Stimulated activated CD4-positive, alpha-beta T cell treated with anti-CD3 and anti-CD28 coated beads, TNF-alpha, amount 100 ng/mL, for 4 hours (primary cell): ENCODE measurements at regions not wholly inside any gene's neighbourhood (a gene's known extent, or its start where the extent isn't known, plus 50 kb on each side); places are given as distances from the start of the nearest gene placed in this dataset.
"Not testable (repeated sequence)": the region's sequence is repeated elsewhere in the genome, so short reads cannot be mapped to it uniquely, and the experiment has no call there.

Experiments used
- DNase-seq, 3 experiments: peaks; one replicate each; pipeline ENCODE4 v3.0.0-alpha.2; 2020; ENCODE audit warnings: low read depth in 3 of 3

DNA sequence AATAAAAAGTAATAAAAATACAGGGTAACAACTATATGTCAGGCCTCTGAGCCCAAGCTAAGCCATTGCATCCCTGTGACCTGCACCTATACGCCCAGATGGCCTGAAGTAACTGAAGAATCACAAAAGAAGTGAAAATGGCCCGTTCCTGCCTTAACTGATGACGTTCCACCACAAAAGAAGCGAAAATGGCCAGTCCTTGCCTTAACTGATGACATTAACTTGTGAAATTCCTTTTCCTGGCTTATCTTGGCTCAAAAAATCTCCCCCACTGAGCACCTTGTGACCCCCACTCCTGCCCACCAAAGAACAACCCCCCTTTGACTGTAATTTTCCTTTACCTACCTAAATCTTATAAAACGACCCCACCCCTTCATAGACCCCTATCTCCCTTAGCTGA is 963.8 kb downstream of the FAM181B start:
- DNase-seq = not testable (repeated sequence)

DNA sequence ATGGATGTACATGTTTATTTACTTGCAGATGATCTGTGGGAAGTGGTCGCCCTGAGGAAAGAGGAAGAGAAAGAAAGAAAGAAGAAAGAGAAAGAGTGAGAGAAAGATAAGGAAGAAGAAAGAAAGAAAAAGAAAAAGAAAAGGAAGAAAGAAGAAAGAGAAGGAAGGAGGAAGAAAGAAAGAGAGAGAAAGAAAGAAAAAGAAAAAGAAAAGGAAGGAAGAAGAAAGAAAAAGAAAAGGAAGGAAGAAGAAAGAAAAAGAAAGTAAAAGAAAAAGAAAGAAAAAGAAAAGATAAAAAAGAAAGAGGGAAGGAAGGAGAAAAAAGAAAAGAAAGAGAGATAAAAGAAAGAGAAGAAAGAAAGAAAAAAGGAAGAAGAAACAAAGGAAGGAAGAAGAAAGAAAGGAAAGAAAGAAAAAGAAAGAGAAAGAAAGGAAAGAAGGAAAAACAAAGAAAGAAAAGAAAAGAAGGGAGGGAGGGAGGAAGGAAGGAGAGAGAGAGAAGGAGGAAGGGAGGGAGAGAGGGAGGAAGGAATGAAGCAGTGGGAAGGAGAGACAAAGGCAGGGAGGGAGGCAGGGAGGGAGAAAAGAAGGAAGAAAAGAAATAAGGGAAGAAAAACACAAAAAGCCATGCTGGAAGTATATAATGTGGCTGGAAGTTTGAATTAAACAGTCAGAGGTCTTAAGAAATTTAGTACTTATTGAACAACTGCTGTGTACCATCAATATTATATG is 976.6 kb downstream of the FAM181B start:
- no peak for DNase-seq

DNA sequence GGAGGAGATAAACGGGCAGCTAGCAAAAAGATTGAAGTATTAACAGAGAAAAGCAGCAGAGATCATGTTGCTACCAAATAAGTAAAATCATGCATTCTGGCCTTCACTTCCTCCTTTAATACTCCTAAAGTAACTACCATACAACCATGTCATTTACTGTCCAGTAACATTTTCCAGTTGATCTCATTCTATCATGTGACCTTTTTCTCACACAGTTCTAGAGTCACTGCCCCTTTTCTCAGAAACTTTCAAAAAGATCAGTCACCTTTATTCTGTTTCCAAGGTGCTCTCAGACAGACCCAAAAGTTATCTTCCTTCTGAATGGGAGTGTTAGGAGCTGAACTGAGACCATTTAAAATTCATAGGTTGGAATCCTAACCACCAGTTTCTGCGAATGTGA is 984.4 kb downstream of the FAM181B start:
- DNase-seq = no peak

DNA sequence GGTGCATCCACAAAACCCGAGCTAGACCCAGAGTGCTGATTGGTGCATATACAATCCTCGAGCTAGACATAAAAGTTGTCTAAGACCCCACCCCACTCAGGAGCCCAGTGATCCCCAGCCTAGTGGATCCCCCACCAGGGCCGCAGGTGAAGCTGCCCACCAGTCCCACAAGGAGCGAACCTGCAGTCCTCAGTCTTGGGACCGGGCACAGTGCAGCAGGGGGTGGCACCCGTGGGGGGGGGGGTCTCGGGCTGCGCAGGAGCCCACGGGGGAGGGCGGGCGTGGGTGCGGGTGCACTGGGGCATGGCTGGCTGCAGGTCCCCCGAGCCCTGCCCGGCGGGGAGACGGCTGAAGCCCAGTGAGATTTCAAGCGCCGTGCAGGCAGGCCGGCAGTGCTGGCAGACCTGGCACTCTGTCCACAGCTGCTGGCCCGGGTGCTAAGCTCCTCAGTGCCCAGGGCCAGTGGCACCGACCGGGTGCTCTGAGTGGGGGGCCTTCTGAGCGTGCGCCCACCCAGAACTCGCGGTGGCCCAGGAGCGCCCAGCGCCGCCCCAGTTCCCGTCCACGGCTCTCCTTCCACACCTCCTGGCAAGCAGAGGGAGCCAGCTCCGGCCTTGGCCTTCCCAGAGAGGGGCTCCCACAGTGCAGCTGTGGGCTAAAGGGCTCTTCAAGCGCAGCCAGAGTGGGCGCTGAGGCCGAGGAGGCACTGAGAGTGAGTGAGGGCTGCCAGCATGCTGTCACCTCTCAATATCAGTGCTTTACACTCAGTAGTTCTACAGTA is 989.1 kb downstream of the FAM181B start:
- DNase-seq = no peak

DNA sequence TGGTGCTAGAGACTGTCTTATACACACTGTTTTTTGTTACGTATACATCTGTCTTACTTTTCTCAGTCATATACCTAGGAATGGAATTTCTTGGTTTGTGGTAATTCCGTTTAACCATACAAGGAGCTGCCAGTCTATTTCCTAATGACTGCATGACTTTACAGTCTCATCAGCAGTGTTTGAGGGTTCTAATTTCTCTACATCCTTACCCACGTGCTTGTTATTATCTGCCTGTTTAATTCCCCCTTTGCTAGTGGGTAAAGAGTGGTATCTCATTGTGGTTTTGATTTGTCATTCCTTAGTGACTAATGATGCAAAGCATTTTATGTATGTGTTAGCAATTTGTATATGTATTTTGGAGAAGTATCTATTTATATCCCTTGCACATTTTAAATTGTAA is 1008.0 kb downstream of the FAM181B start:
- no peak for DNase-seq

DNA sequence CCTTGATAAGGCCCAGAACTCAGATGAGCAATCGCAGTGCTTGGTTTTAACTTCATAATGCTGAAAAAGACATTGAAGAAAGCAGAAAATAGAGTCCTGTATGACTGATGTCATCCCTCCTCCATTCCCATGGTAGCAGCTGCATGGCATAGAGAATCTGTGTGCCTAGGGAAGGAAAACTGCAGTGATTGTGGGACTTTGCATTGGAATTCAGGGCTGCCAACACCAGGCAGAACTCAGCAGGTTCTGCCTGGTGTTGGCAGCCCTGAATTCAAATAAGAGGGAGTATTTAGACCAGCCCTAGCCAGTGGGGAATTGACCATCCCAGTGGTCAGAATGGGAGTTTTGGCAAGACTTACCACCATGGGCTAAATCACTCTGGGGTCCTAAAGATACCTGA is 1016.0 kb downstream of the FAM181B start:
- DNase-seq = no peak

DNA sequence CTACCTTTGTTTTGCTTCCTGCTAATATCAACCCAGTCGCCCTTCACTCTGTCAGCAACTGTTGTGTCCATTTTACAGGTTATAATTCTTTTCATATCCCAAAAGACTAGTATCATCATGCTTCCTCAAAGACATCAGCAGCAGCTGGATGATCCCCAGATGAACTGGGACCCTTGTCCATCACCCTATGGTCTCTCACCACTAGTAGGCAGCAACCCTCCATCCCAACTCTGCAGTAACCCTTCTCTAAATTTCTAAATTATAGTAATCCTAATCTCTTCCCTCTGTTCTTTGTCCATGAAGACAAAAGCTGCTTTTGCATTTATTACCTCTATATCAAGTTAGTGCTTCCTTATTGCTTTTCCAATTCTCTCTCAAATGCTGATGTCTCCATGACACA is 1025.8 kb downstream of the FAM181B start:
- DNase-seq = no peak

DNA sequence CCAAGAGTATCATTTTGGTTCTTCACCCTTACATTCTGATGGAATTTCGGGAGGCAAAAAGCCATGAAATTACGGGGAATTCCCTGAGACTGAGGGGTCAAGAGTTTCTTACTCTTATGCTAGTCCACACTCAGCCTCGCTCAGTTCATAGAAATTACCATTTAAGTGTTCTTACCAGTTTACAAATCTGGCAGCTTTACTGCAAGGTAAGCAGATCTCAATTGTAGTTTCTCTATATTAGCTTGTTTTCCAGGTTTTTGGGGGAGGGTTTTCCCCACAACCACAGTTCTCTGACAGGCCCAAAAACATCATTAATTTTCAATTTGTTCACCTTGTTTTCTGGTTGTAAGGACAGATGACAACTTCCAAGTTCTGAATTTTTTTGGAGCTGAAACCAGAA is 1028.4 kb downstream of the FAM181B start:
- no peak for DNase-seq

DNA sequence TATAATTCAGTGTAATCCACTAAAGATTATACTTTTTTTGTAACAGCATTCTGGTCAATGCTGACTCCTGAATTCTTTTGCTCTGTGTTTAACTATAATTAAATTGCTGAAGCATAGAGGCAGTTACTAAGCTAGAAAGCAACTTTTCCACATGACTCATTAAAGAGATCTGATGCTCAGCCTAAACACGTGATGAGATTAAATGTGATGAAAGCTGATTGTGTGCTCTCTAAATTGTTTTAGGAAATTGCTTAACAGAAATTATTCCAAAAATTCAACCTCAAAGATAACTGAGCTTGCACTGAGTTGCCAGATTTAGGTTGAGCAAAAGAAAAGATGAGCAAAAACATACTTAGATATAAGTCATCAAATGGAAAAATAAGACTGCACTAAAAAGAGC is 1033.6 kb downstream of the FAM181B start:
- DNase-seq = no peak

DNA sequence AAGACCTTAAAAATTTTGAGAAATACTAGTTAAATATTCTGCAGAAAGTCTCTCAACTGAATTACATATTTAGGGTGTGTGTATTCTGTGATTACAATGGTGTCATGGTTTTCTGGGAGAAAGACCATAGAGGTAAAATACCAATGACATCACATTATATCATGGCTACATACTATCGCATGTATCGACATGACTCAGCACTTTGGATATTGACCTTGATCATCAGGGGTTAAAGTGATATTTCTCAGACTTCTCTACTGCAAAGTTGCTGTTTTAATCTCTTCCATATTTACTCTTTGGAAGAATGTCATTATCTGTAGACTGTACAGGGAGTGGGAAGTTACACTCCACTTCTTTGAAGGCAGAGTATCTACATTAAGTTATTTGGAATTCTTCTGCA is 1046.6 kb downstream of the FAM181B start:
- no peak for DNase-seq

DNA sequence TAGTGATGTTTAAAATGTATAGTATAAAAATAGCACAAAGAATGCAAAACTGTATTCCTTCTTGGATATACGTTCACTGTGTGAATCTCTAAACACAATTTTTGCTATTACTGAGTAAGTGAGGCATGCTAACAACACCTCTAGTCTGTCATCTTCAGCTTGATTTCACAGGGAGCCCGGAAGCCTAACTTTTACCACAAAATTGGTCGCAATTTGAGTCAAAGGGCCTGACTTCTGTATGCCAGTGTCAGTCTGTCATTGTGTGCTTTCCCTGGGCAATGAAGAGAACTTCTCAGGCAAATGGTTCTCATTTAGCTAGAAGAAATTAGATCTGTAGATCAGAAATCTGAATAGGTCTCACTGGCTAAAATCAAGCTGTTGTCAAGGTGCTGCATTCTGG is 1059.5 kb downstream of the FAM181B start:
- DNase-seq = no peak

DNA sequence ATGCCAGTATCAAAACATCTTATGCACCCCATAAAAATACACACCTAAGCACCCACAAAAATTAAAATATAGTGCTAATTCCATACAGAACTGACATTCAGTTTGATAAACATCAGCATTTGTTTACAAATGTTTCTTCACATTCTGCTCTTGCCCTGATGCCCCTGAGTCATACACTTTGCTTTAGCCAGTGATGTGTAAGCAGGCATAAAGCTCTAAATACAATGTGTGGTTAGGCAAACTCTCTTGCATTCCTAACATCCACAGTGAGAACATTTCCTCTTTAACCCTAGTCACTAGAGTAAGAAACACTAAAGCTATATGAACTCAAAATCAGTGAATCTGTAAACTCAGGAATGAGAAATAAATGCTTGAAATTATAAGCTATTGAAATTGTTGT is 1060.7 kb downstream of the FAM181B start:
- no peak for DNase-seq

DNA sequence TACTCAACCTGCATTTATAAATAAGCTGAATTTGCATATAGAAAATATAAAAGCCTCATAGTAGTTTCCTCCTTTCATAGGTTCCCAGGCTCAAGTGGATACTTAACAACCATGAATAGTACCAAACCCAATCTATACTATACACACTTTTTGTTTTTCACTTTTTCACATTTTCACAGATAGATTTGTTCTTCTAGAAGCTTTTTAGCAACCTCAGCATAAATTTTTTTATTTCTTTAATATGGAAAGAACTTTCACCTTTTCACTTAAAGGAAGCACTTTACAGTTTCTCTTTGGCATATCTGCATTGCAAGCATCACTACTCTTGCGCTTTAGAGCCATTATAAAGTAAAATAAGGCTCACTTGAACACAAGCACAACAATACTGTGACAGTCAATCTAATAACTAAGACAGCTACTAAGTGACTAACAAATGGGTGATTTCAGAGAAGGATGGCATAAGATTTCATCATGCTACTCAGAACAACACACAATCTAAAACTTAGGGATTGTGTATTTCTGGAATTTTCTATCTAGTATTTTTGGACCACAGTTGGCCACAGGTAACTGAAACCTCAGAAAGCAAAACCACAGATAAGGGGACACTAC is 1063.6 kb downstream of the FAM181B start:
- DNase-seq = no peak

DNA sequence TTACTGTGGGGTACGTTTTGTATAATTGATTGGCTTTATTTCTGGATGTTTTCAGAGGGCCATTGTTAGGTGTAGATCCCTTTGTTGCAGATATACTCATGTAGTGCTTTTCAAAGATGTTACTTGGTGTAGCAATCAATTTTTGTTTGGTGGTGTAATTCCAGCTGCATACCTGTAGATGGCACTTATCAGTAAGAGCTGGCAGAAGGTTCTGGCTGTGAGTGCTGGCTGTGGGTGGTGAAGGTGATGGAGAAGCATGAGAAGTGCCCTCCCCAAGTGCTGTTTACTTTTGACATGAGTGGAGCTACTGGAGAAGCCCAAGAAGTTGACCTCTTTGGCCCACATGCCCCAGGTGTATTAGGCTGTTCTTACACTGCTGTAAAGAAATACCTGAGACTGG is 1074.9 kb downstream of the FAM181B start:
- no peak for DNase-seq

DNA sequence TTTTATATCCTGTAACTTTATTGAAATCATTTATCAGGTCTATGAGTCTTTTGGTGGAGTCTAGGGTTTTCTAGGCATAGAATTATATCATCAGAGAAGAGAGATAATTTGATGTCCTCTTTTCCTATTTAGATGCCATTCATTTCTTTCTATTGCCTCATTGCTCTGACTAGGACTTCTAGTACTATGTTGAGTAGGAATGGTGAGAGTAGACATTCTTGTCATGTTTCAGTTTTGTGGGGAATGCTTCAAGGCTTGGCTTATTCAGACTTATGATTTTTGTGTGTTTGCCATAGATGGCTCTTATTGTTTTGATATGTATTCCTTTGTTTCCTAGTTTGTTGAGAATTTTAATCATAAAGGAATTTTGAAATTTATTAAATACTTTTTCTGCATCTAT is 1078.3 kb downstream of the FAM181B start:
- DNase-seq = no peak

DNA sequence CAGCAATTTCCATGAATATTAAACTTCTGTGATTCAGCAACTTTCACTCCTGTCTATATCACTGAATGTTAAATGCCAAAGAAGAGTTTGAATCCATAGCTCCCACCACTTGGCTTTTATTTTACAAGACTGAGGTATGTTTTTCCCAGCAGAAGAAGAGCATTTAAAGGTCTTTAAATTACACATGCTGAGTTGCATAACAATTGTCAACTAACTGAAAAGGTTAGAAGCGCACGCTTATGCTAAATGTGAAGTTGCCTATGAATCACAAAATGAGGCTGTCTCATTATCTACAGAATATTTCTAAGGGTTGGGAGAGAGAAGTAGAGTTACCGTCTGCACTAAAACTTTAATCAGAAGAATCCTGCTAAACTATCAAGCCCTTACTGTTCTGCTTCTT is 1086.3 kb downstream of the FAM181B start:
- no peak for DNase-seq

DNA sequence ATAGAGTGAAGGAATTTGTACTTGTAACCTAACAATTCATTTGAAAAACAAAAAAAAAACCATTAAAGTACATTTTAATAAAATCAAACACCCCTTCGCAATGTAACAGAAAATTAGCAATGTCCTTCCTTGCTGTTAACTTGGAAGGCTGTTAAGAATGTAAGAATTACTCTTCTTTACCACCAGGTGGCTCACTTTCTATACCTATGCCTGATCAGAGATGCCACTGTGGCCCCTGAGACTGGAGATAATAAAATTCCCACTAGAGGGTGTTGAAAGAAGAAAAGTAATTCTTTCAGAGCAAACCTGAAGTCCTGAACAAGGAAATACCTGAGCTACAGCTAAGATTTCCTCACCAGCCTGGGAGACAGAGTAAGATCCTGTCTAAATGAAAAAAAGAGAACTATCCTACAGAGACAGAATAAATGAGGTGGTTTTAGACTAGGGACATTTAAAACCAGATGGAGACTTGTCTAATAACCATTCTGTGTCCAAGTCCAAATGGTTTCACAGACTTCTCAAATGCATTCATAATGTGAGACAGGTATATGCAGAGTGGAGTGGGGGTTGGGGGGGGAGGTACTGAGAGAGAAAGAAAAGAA is 1089.3 kb downstream of the FAM181B start:
- DNase-seq = no peak

DNA sequence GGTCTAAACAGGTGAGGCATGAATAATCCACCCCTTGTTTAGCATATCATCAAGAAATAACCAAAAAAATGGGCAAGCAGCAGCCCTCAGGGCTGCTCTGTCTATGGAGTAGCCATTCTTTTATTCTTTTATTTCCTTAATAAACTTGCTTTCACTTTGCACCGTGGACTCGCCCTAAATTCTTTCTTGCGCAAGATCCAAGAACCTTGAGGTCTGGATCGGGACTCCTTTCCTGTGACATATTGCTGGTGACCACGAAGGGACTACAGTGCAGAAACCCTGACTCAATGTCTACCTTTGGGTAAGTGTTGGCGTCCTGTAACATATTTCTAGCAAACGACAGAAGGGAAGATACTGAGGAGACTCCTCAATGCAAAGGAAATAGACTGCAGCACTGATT is 1099.2 kb downstream of the FAM181B start:
- no peak for DNase-seq

DNA sequence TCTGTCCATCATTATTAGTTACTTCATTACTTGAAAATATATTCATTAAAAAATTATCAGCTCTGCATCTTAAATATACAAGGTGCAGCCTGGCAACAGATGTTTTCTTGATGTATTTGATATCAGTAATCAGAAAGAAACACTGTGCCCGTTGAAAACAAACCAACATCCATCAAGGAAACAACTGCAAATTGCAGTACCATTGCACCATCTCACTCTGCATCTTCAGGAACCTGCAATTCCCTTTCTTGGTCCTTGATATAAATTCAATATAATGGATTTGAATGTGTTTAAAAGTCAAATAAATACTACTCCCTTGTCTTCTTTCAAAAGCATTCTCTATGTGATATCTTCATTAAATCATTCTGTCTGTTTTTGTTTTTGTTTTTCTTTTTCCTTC is 1131.2 kb downstream of the FAM181B start:
- no peak for DNase-seq

DNA sequence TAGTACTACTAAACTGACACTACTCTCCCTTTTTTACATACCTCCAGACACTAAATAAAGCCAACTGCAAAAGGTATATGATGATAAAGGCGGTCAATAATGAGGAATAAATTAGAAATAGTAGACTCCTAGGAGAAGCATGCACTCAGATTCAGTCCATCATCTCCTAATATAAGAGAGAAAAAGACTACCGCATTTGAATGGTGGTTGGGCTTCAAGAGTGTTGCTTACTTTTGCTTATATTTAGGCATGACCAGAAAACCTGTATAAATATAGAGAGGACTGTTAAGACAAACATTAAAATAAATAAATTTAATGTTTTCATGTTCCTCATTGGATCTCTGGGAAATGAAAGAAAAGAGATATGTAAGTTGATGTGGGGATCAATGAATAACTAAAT is 1137.0 kb downstream of the FAM181B start:
- DNase-seq = no peak

DNA sequence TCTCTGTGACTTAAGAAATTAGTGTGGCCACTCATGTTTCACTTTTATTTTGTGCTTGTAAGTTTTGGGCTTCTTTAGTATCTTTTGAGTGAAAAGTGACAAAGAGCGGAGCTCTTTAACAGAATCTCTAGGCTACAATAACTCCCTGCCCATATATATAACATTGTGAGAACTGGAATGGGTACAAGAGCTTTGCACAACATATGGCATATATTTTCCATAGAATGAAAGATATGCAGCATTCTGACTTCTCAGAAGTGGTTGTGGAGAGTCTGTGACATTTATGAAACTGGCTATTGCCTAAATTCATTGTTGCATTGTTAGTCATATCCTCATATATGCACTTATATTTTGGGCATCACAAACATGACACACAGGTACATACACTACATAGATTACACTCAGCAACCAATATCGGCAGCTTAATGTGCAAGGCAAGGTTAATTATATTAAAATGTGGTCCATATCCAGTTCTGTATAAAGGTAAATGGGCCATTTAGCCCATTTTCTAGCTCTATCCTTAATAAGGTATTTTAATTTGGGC is 1148.2 kb downstream of the FAM181B start:
- DNase-seq = no peak

DNA sequence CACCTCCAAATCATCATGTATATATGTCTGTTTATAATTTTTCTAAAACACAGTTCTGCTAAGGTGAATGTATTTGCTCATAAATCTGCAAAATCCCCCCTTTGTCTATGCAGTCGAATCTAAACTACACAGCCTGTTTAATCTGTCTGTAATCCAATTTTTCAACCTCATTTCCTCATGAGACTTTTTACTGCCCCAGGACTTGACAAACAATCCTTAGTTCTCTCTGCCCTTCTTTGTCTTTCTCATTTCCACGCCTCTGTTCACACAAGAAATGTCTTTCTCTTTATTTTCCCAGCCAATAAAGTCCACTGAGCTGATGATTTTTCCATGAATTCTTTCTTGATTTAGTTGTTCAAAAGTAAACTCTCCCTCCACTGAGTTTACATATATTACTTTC is 1154.3 kb downstream of the FAM181B start:
- DNase-seq = no peak
